ENCODE measurements at regions not wholly inside any gene's neighbourhood (a gene's known extent, or its start where the extent isn't known, plus 50 kb on each side); places are given as distances from the start of the nearest gene placed in this dataset.

GRCh38 chr5:59999056-59999455 is 105.5 kb upstream of the PDE4D start:
- H3K27ac ChIP-seq: no peak overlapping the region
- no peaks in the 10 kb centered on the region for H3K36me3 ChIP-seq
- H3K27me3 ChIP-seq (replicated peaks in 1 of 7): no peaks in the 10 kb centered on the region
- no peak for DNase-seq
- peaks cover 0 to 42% (median 31%) of the 10 kb centered on the region in 8 donors for H3K9me3 ChIP-seq
- TF ChIP-seq POLR2AphosphoS5 (IDR thresholded peaks at IDR 0.05): no peak
- TF ChIP-seq CTCF (IDR thresholded peaks at IDR 0.05 in 8 of 11, conservative IDR thresholded peaks at IDR 0.05 in 3 of 11): no peak
- TF ChIP-seq POLR2A (IDR thresholded peaks at IDR 0.05): no peak
- H3K4me1 ChIP-seq: no peaks in the 10 kb centered on the region
- 73 to 89% (median 83%) methylated on average over 2 of the region's 2 CpGs for WGBS, 5 donors
- H3K4me3 ChIP-seq: no peak overlapping the region
- intact Hi-C loops (cut with DNase I; ENCODE audit: low total_unique reads): no loop called here

- no peak overlapping the region for H3K27ac ChIP-seq
- WGBS, 5 donors: 85 to 92% (median 88%) methylated on average over 3 of the region's 3 CpGs
- H3K27me3 ChIP-seq (replicated peaks in 1 of 7): no peaks in the 10 kb centered on the region
- H3K9me3 ChIP-seq: no peaks in the 10 kb centered on the region
- H3K36me3 ChIP-seq: no peaks in the 10 kb centered on the region
- no peak for DNase-seq
- no peaks in the 10 kb centered on the region for H3K4me1 ChIP-seq
- H3K4me3 ChIP-seq: no peak overlapping the region
- intact Hi-C loops (cut with DNase I; ENCODE audit: low total_unique reads): no loop called here
- TF ChIP-seq POLR2AphosphoS5 (IDR thresholded peaks at IDR 0.05): no peak
- TF ChIP-seq POLR2A (IDR thresholded peaks at IDR 0.05): no peak
- TF ChIP-seq CTCF (IDR thresholded peaks at IDR 0.05 in 8 of 11, conservative IDR thresholded peaks at IDR 0.05 in 3 of 11): no peak
Measured at GRCh38 chr5:59992206-59992605, 98.7 kb upstream of the PDE4D start.

GRCh38 chr5:59988396-59988795 is 94.9 kb upstream of the PDE4D start:
- 55 to 91% (median 72%) methylated on average over 7 of the region's 7 CpGs for WGBS, 5 donors
- Histone ChIP-seq H3K4me3 (no peak overlapping the region), H3K9me3 (no peaks in the 10 kb centered on the region), H3K4me1 (no peaks in the 10 kb centered on the region), H3K27ac (no peak overlapping the region), H3K36me3 (no peaks in the 10 kb centered on the region), H3K27me3 (replicated peaks in 1 of 7) (no peaks in the 10 kb centered on the region)
- DNase-seq: no peak
- intact Hi-C loops (cut with DNase I; ENCODE audit: low total_unique reads): no loop called here
- no peak for TF ChIP-seq CTCF (IDR thresholded peaks at IDR 0.05 in 8 of 11, conservative IDR thresholded peaks at IDR 0.05 in 3 of 11)
- no peak for TF ChIP-seq POLR2A (IDR thresholded peaks at IDR 0.05)
- TF ChIP-seq POLR2AphosphoS5 (IDR thresholded peaks at IDR 0.05): no peak

GRCh38 chr5:59976342-59976741 is 82.8 kb upstream of the PDE4D start:
- TF ChIP-seq CTCF (IDR thresholded peaks at IDR 0.05 in 8 of 11, conservative IDR thresholded peaks at IDR 0.05 in 3 of 11): no peak
- no peak for TF ChIP-seq POLR2AphosphoS5 (IDR thresholded peaks at IDR 0.05)
- no peak for TF ChIP-seq POLR2A (IDR thresholded peaks at IDR 0.05)
- intact Hi-C loops (cut with DNase I; ENCODE audit: low total_unique reads): no loop called here
- no peak overlapping the region for H3K4me3 ChIP-seq
- no peaks in the 10 kb centered on the region for H3K9me3 ChIP-seq
- H3K27ac ChIP-seq: no peak overlapping the region
- no peaks in the 10 kb centered on the region for H3K36me3 ChIP-seq
- no peak for DNase-seq
- WGBS, 5 donors: 57 to 88% (median 83%) methylated on average over 1 of the region's 1 CpG
- H3K4me1 ChIP-seq: no peaks in the 10 kb centered on the region
- H3K27me3 ChIP-seq (replicated peaks in 1 of 7): no peaks in the 10 kb centered on the region

Data from spleen (tissue), 11 donors.